GM12878 (cell line): ENCODE measurements at regions not wholly inside any gene's neighbourhood (a gene's known extent, or its start where the extent isn't known, plus 50 kb on each side); places are given as distances from the start of the nearest gene placed in this dataset.

Source experiments
- ATAC-seq: fragments of 200-7000 bp; cut with Tn5 transposase; 3 replicates; pipeline ENCODE4 v1.9.1; 2020; ENCODE audit warnings: mild to moderate bottlenecking, moderate library complexity
- BruUV-seq: library from RNA; stranded (reverse); fragments of 400-500 nt; replicated peaks from 2 replicates; lab custom pipeline; 2021; lab: Mats Ljungman, UMichigan
- CTCF ChIA-PET: fragments of 300-600 bp; sonication (Branson Sonifier 250); formaldehyde crosslinking; extraction: SDS; loops from one replicate; lab custom pipeline; 2021; ENCODE audit warnings: inconsistent platforms; lab: Yijun Ruan, JAX
- POLR2A ChIA-PET: fragments of 350-600 bp; formaldehyde crosslinking; extraction: SDS; loops from one replicate; lab custom pipeline; 2021; ENCODE audit warnings: inconsistent platforms; lab: Charles Lee
- RAD21 ChIA-PET: fragments of 300-600 bp; sonication (Branson Sonifier 250); formaldehyde crosslinking; loops from one replicate; lab custom pipeline; 2023; ENCODE audit warnings: antibody characterized with exemption; ENCODE audit not compliant: unreplicated experiment; lab: Charles Lee
- SMC1A ChIA-PET: fragments of 300-600 bp; sonication (Branson Sonifier 250); formaldehyde crosslinking; loops from one replicate; lab custom pipeline; 2023; ENCODE audit not compliant: unreplicated experiment, uncharacterized antibody; lab: Charles Lee
- DNase-seq: peaks from one replicate; pipeline ENCODE4 v3.0.0-alpha.2; 2011; ENCODE audit warnings: low read depth, low spot score
- FAIRE-seq: peaks from 3 replicates; lab custom pipeline; 2011; peaks lifted over from hg19 to GRCh38; lab: Jason Lieb, UNC
- H2AFZ ChIP-seq: 2 replicates; pipeline ENCODE4 v1.6.0; 2011; ENCODE audit warnings: low read depth, low read length, control low read depth; ENCODE audit not compliant: control insufficient read depth
- H3K27ac ChIP-seq: 2 replicates; pipeline ENCODE4 v1.5.1; 2011; ENCODE audit warnings: control low read depth; ENCODE audit not compliant: control insufficient read depth, insufficient read depth
- H3K27me3 ChIP-seq, 2 experiments: replicated peaks in 1 of 2; 2 replicates each; pipeline versions ENCODE4 v1.6.0 to v1.6.1; 2011; ENCODE audit warnings: low read length in 1 of 2; ENCODE audit not compliant: control insufficient read depth in 2 of 2, insufficient read depth in 2 of 2
- H3K36me3 ChIP-seq, 2 experiments: 2 replicates each; pipeline ENCODE4 v1.5.1; 2011; ENCODE audit warnings: low read length in 1 of 2; ENCODE audit not compliant: control insufficient read depth in 2 of 2, insufficient read depth in 2 of 2
- H3K4me1 ChIP-seq: 2 replicates; pipeline ENCODE4 v1.6.1; 2011; ENCODE audit warnings: mild to moderate bottlenecking, low read length, moderate library complexity, mixed read lengths; ENCODE audit not compliant: control insufficient read depth, insufficient read depth
- H3K4me2 ChIP-seq: 2 replicates; pipeline ENCODE4 v1.6.0; 2011; ENCODE audit warnings: control low read depth; ENCODE audit not compliant: control insufficient read depth, insufficient read depth
- H3K4me3 ChIP-seq: fragments of 200-600 bp; sonication (generic); 2 replicates; pipeline ENCODE4 v1.5.1; 2016
- H3K79me2 ChIP-seq: 2 replicates; pipeline ENCODE4 v1.6.0; 2011; ENCODE audit warnings: low read length; ENCODE audit not compliant: control insufficient read depth, insufficient read depth
- H3K9ac ChIP-seq: 2 replicates; pipeline ENCODE4 v1.8.0; 2011; ENCODE audit warnings: low read length, control low read depth, mixed read lengths; ENCODE audit not compliant: control insufficient read depth, insufficient read depth
- H3K9me3 ChIP-seq: replicated peaks from 3 replicates; pipeline ENCODE4 v1.5.1; 2011; ENCODE audit warnings: mild to moderate bottlenecking, low read length; ENCODE audit not compliant: control insufficient read depth, insufficient read depth
- H4K20me1 ChIP-seq: 2 replicates; pipeline ENCODE4 v1.6.0; 2011; ENCODE audit not compliant: control insufficient read depth, insufficient read depth
- ATF2 ChIP-seq: IDR thresholded peaks from 2 replicates; pipeline ENCODE4 v1.6.1; 2012; ENCODE audit warnings: low read length, inconsistent platforms
- BHLHE40 ChIP-seq, 2 experiments: fragments of 450-650 bp in 1 of 2; IDR thresholded peaks; 2 replicates each; pipeline ENCODE4 v1.6.1; 2011 to 2017; ENCODE audit warnings: low read depth in 2 of 2, borderline replicate concordance in 1 of 2, improper control_type of control experiment in 1 of 2, low read length in 1 of 2, mild to moderate bottlenecking in 1 of 2
- BRCA1 ChIP-seq: IDR thresholded peaks from 2 replicates; pipeline ENCODE4 v1.6.1; 2011; ENCODE audit warnings: low read depth, low read length, improper control_type of control experiment
- ETV6 ChIP-seq, 2 experiments: fragments of 450-650 bp in 1 of 2; IDR thresholded peaks in 1 of 2; conservative IDR thresholded peaks in 1 of 2; 2 replicates each; pipeline ENCODE4 v1.6.1; 2014; ENCODE audit warnings: antibody characterized with exemption in 1 of 2, borderline replicate concordance in 1 of 2, low read depth in 1 of 2, mild to moderate bottlenecking in 1 of 2, moderate library complexity in 1 of 2
- KAT2A ChIP-seq: conservative IDR thresholded peaks from 2 replicates; pipeline ENCODE4 v1.6.1; 2011; ENCODE audit warnings: low read depth, low read length; ENCODE audit not compliant: control insufficient read depth
- KDM1A ChIP-seq: fragments of 200-600 bp; sonication (generic); IDR thresholded peaks from 2 replicates; pipeline ENCODE4 v1.6.1; 2016; ENCODE audit warnings: borderline replicate concordance
- MTA3 ChIP-seq: IDR thresholded peaks from 2 replicates; pipeline ENCODE4 v1.6.1; 2012; ENCODE audit warnings: low read length, inconsistent platforms, borderline replicate concordance
- MYC ChIP-seq: IDR thresholded peaks from 2 replicates; pipeline ENCODE4 v1.6.1; 2011; ENCODE audit warnings: mild to moderate bottlenecking, low read length, moderate library complexity, inconsistent platforms; ENCODE audit not compliant: insufficient read depth, insufficient replicate concordance, insufficient read length, severe bottlenecking
- NFXL1 ChIP-seq: fragments of 450-650 bp; IDR thresholded peaks from 2 replicates; pipeline ENCODE4 v1.6.1; 2017; ENCODE audit warnings: antibody characterized with exemption, mild to moderate bottlenecking, borderline replicate concordance
- POLR2A ChIP-seq: IDR thresholded peaks from 2 replicates; pipeline ENCODE4 v1.6.1; 2011; ENCODE audit warnings: low read depth, mild to moderate bottlenecking, low read length
- RB1 ChIP-seq: fragments of 450-650 bp; formaldehyde crosslinking; IDR thresholded peaks from 2 replicates; pipeline ENCODE4 v1.6.1; 2017; ENCODE audit warnings: mild to moderate bottlenecking, borderline replicate concordance
- REST ChIP-seq: IDR thresholded peaks from 2 replicates; pipeline ENCODE4 v1.6.1; 2012; ENCODE audit warnings: mild to moderate bottlenecking, low read depth, low read length
- SIN3A ChIP-seq: IDR thresholded peaks from 2 replicates; pipeline ENCODE4 v1.6.1; 2012; ENCODE audit warnings: low read depth, low read length, improper control_type of control experiment
- SREBF2 ChIP-seq: IDR thresholded peaks from 2 replicates; pipeline ENCODE4 v1.6.1; 2012; ENCODE audit warnings: mild to moderate bottlenecking, low read length
- TAF1 ChIP-seq: IDR thresholded peaks from 2 replicates; pipeline ENCODE4 v1.6.1; 2011; ENCODE audit warnings: mild to moderate bottlenecking, low read depth, low read length, borderline replicate concordance
- ZBED1 ChIP-seq: IDR thresholded peaks from 2 replicates; pipeline ENCODE4 v1.6.1; 2016; ENCODE audit warnings: borderline replicate concordance
- ZNF217 ChIP-seq: fragments of 450-650 bp; IDR thresholded peaks from 2 replicates; pipeline ENCODE4 v1.6.1; 2017; ENCODE audit warnings: antibody characterized with exemption, mild to moderate bottlenecking
- WGBS: methylation state at CpG from one replicate; pipeline ENCODE4 v1.1.6; 2016; ENCODE audit warnings: low lambda C conversion rate; ENCODE audit not compliant: insufficient replicate concordance, insufficient coverage; ENCODE audit errors: missing lambda C conversion rate; 5-methylcytosine and 5-hydroxymethylcytosine counted together
- in situ Hi-C: fragments of 300-500 bp; cut with MboI; formaldehyde crosslinking; loops from 9 replicates; pipeline ENCODE4 v1.14.3; 2018; ENCODE audit warnings: mixed read lengths
- intact Hi-C: fragments of 100-400 bp; cut with micrococcal nuclease; formaldehyde crosslinking; loops from one replicate; pipeline ENCODE4 v1.14.2; 2022; ENCODE audit not compliant: unreplicated experiment

- TF ChIP-seq BRCA1 = no peak
- TF ChIP-seq SREBF2 = no peak
Observed at GRCh38 chr2:188158337-188159100, 133.2 kb upstream of the GULP1 start (continued).

GRCh38 chr2:188159484-188159883, 132.2 kb upstream of the GULP1 start:
- Histone ChIP-seq H4K20me1 (no peaks in the 10 kb centered on the region), H3K9me3 (no peaks in the 10 kb centered on the region), H3K4me3 (no peak overlapping the region), H3K4me1 (no peaks in the 10 kb centered on the region), H3K27me3 (no peaks in the 10 kb centered on the region), H3K27ac (no peak overlapping the region), H3K9ac (no peak overlapping the region), H2AFZ (no peak overlapping the region), H3K36me3 (no peaks in the 10 kb centered on the region), H3K79me2 (no peaks in the 10 kb centered on the region), H3K4me2 (no peak overlapping the region)
- intact Hi-C loops (no loop called here), in situ Hi-C loops (no loop called here)
- WGBS = 4% methylated on average over 2 of the region's 2 CpGs
- BruUV-seq = no TSS peak
- ChIA-PET RAD21 (no interaction called here), SMC1A (no interaction called here), POLR2A (no interaction called here), CTCF (no interaction called here)
- FAIRE-seq (no peak), DNase-seq (no peak), ATAC-seq (no peak)
- TF ChIP-seq ZBED1 = no peak
- no peak for TF ChIP-seq MTA3
- TF ChIP-seq ZNF217 = no peak
- TF ChIP-seq ATF2 = no peak
- TF ChIP-seq REST = no peak
- no peak for TF ChIP-seq RB1
- no peak for TF ChIP-seq ETV6 (conservative IDR thresholded peaks at IDR 0.05 in 1 of 2, IDR thresholded peaks at IDR 0.05 in 1 of 2; ENCODE audit: borderline replicate concordance in 1 of 2, low read depth in 1 of 2)
- TF ChIP-seq SIN3A = no peak
- TF ChIP-seq BHLHE40 (IDR thresholded peaks at IDR 0.05; ENCODE audit: borderline replicate concordance in 1 of 2, low read depth in 2 of 2, low read length in 1 of 2) = no peak
- TF ChIP-seq POLR2A = no peak
- no peak for TF ChIP-seq MYC
- TF ChIP-seq NFXL1 = no peak
- no peak for TF ChIP-seq KDM1A
- TF ChIP-seq TAF1 = no peak
- no peak for TF ChIP-seq KAT2A
